GM21786 (cell line): ENCODE measurements at regions not wholly inside any gene's neighbourhood (a gene's known extent, or its start where the extent isn't known, plus 50 kb on each side); places are given as distances from the start of the nearest gene placed in this dataset.

Experiments
- ATAC-seq: cut with Tn5 transposase; IDR thresholded peaks from one replicate; pipeline ENCODE4 v1.9.1; 2021; ENCODE audit not compliant: unreplicated experiment

GRCh38 chr6:28732052-28732451 is 191.7 kb downstream of the TRIM27 start:
- no peak for ATAC-seq

GRCh38 chr6:28734443-28734959 is 189.3 kb downstream of the TRIM27 start:
- ATAC-seq = no peak

- ATAC-seq = no peak
These were observed 187.7 kb downstream of the TRIM27 start for GRCh38 chr6:28736121-28736520.

- no peak for ATAC-seq
These were observed 185.9 kb downstream of the TRIM27 start for GRCh38 chr6:28737750-28738395.

GRCh38 chr6:28738396-28738765 is 185.4 kb downstream of the TRIM27 start:
- ATAC-seq = no peak

GRCh38 chr6:28741363-28741762 is 182.4 kb downstream of the TRIM27 start:
- no peak for ATAC-seq

- ATAC-seq = no peak
These were observed 181.0 kb downstream of the TRIM27 start for GRCh38 chr6:28742668-28743270.

GRCh38 chr6:28743271-28743789 is 180.5 kb downstream of the TRIM27 start:
- no peak for ATAC-seq

GRCh38 chr6:28747083-28747630 is 176.6 kb downstream of the TRIM27 start:
- no peak for ATAC-seq

- ATAC-seq = no peak
These were observed 176.1 kb downstream of the TRIM27 start for GRCh38 chr6:28747631-28748157.

- no peak for ATAC-seq
These were observed 175.6 kb downstream of the TRIM27 start for GRCh38 chr6:28748192-28748591.

- no peak for ATAC-seq
These were observed 172.8 kb downstream of the TRIM27 start for GRCh38 chr6:28750926-28751458.

GRCh38 chr6:28751514-28751913 is 172.3 kb downstream of the TRIM27 start:
- no peak for ATAC-seq

GRCh38 chr6:28751963-28752350 is 171.8 kb downstream of the TRIM27 start:
- no peak for ATAC-seq

- ATAC-seq = no peak
These were observed 166.2 kb downstream of the TRIM27 start for GRCh38 chr6:28757429-28758045.

- no peak for ATAC-seq
These were observed 165.6 kb downstream of the TRIM27 start for GRCh38 chr6:28758046-28758817.

GRCh38 chr6:28758818-28759235 is 165.0 kb downstream of the TRIM27 start:
- ATAC-seq = no peak

- no peak for ATAC-seq
These were observed 159.6 kb downstream of the TRIM27 start for GRCh38 chr6:28764014-28764723.

GRCh38 chr6:28764761-28765282 is 159.0 kb downstream of the TRIM27 start:
- no peak for ATAC-seq

- no peak for ATAC-seq
These were observed 157.8 kb downstream of the TRIM27 start for GRCh38 chr6:28765978-28766351.
